ENCODE measurements at regions not wholly inside any gene's neighbourhood (a gene's known extent, or its start where the extent isn't known, plus 50 kb on each side); places are given as distances from the start of the nearest gene placed in this dataset.

DNA sequence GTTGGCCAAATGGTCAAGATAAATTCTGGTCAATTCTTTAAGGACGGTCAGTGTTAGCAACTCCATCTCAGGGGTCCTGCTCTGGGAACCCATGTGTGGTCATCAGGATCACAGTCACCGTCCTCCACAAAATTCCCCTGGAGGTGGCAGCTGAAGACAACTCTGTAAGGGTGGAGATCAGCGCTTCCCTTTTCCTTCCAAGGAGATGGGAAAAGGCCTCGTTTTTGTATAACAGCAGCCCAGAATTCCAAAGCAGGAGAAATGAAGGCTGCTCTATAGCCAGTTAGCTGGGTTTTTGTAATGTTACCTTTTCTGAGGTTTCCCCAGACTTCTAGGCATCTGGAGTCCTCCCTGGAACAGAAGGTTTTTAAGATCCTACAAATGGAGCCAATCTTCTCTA, 334.8 kb downstream of the MYCN start:
- no peak for DNase-seq (ENCODE audit: low spot score)

DNA sequence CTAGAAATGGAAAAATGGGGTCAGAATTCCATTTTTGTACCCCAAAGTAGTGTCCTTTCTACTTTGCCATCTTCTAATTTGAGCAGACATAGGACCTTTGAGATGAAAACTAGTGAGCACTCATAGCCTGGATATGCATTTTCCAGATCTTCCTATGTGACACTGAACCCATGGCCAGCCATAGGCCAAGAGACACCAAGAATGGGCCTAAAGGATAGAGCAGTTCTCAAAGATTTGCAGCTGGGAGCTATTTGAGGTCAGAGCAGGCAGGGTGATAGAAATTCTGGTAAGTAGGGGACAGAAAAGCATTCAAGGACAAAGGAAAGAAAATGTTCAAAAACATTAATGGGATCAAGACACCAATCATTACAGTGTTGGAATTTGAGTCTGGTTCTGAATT, 332.8 kb downstream of the MYCN start:
- DNase-seq (ENCODE audit: low spot score) = no peak

DNA sequence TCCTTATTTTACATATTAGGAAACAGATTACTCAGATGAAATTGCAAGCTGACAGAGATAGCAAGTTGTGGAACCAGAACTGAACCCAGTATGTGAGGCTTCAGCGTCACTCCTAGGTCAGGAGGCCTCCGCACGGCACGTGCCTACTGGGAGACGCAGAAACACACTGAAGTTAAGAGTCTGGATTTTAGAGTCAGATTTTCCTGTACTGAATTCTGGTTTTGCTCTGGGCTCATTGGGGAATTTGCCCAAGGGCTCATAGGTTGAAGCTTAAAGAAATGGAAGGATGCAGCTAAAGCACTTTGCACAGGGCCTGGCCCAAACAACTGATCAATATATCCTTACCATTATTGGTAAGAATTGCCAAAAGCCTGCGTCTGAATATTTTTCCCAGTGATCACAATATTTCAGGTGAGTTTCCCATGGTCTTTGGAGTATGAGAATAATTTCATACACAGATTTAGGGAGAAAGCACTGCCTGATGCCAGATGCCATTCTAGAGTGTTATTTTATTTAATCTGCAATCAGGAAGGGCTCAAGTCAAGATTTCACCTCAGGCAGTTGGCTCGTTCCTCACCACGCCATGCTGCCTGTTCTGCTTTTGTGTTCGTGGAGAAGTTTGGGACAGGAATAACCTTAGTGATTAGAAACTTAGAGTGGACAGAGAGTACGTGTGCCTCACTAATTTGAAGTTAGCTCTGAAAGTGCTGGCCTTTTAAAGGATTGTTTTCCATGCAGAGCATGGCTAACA, 331.9 kb downstream of the MYCN start:
- DNase-seq (ENCODE audit: low spot score) = no peak

DNA sequence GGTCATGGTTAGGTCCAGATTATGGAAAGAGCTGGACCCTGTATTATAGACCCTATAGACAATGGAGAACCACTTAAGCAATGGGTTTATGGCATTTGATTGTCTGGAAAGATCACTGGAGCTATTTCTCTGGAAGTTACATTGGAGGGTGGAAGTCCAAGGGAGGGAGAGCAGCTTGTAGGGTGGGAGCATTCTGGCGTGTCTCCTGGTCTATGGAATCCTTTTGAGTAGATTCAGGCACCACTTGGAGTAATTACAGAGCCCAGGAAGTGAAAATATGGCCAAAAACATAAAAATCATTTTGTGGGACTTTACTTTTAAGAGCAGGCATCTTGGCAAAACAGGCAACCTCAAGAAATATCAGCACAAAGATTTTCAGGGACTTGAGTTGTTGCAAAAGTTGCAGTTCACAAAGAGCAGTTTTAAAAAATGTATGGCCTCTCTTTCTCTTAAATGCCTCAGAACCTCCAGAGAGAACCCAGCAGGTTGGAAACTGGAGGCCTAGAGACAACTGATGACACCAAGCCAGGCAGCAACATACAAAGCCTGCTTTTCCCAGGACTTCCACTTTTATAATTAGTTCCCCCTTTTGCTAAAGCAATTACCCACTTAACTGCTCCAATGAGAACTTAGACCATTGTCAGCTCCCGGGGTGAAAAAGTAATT, 331.0 kb downstream of the MYCN start:
- DNase-seq (ENCODE audit: low spot score) = no peak

DNA sequence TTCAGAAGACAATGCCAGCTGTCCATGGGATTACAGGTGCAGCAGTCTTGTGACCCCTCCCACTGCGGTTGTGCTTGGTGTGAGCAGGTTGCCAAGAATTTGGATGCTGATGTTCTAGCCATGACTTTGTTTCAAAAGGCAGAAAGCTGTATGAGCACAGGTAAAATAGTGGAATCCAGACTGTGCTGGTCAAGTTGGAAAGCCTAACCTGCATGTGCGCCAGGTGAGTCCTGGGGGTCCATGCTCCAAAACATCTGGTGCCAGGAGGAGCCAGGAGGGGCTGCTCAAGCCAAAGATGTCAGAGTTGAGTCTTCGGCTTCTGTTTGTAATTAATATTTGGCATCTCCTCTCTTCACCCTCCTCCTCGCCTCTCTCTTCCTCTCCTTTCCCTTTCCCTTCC, 330.1 kb downstream of the MYCN start:
- no peak for DNase-seq (ENCODE audit: low spot score)

DNA sequence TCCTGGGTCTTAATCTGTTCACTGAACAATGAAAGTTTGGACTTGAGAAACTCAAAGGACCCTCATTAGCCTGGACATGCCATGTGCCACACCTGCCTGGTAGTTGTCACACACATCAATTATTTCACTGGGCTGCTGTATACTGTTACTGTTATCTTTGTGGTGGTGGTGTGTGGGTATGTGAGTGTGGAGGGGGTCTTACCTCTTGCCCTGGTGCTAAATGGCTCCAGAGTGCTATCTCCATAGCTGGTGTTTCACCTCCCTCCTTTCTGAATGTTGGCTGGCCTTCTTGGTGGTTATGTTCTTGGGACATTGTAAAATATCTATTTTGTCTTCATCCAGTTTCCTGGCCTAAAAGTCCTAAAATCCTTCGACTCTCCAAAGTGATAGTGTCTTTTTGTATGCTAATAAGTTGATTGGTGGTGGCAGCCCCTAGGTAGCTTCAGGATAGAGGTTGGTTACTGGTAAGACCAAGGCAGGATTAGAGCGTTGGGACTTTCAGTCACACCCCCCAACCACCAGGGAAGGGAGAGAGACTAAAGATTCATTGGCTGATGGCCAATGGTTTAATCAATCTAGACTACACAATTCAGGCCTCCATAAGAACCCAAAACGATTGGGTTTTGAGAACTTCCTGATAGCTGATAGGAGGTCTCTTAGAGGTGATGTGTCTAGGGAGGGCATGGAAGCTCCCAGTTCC, 328.1 kb downstream of the MYCN start:
- no peak for DNase-seq (ENCODE audit: low spot score)

DNA sequence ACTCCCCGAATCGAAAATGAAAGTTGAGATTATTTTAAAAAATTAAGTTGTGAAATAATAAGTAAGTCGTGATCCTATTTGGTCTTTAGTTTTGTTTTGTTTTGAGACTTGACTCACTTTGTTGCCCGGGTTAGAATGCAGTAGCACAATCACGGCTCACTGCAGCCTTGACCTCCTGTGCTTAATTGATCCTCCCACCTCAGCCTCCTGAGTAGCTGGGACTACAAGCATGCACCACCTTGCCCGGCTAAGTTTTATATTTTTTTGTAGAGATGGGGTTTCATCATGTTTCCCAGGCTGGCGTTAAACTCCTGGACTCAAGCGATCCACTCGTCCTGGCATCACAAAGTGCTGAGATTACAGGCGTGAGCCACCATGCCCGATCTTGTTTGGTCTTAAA, 326.2 kb downstream of the MYCN start:
- DNase-seq (ENCODE audit: low spot score) = no peak

DNA sequence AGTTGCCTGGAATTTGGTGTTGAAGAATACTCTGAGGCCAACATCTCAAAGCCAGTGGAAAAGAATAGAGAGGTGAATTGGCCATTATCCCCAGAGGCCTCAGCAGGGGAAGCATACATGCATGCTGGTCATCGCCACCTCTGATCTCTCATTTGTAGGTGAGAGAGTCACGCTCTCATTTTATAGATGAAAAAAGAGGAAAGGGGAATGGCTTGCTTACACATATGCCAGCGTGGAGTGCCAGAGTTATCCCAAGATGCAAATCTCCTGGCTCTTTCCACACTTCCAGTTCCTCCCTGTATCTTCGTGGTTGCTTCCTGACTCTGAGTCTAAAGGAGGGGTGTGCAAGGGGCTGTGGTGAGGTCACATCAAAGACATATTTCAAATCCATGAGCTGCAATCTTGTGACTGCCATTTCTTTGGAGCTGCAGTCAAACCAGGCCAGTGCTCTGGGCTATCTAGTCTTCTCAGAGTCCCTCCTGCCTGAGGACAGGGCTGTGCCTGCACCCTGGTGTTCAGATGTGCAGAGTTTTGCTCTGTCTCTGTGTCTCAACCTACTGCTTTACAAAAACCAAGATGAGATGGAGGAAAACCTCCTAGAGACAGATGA, 324.7 kb downstream of the MYCN start:
- DNase-seq (ENCODE audit: low spot score) = no peak

DNA sequence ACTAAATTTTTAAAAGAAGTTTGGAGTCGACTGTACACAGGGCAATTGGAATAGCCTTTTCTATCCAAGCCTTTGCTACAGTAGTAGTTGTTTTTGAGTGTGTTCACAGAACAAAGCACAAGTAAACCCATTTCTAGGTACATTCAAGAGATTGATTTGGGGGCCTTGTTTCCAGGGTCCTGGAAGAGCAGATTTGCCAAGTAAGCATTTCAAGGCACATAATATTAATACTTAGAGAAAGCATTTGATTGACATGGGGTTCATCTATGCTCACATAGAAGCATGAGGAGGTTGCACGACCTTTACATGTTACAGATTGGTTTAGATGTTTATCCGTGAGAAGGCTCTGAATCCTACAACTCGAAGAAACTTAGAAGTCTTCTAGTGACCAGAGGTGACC, 324.1 kb downstream of the MYCN start:
- no peak for DNase-seq (ENCODE audit: low spot score)

DNA sequence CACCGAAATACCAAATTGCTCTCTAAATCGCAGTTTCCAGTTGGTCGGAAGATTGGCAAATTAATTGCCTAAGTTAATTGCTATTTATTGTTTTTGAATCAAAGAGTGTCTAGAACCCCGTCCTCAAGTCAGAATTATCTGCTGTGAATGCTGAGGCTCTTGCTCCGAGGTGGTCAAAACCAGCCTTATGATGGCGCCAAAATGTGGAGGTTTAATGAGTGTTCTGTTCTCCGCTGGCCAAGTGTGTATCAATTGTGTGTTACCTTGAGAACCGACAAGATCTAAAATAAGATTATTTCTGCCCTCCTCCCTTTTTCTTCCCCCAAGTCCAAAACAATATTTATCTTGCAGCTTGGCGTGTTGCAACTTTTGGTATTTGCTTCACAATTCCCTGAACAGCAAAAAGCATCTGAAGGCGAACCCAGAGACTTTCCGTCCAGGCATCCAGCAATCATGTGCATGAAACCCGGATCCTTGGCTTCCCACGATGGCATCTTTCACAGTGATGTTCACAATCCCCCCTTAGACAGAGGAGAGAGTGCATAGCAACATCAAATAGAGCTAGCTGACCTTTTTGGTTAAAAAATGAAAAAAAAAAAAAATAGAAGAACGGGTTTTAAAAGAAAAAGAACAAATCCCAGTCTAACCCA, 323.0 kb downstream of the MYCN start:
- DNase-seq (ENCODE audit: low spot score) = no peak

DNA sequence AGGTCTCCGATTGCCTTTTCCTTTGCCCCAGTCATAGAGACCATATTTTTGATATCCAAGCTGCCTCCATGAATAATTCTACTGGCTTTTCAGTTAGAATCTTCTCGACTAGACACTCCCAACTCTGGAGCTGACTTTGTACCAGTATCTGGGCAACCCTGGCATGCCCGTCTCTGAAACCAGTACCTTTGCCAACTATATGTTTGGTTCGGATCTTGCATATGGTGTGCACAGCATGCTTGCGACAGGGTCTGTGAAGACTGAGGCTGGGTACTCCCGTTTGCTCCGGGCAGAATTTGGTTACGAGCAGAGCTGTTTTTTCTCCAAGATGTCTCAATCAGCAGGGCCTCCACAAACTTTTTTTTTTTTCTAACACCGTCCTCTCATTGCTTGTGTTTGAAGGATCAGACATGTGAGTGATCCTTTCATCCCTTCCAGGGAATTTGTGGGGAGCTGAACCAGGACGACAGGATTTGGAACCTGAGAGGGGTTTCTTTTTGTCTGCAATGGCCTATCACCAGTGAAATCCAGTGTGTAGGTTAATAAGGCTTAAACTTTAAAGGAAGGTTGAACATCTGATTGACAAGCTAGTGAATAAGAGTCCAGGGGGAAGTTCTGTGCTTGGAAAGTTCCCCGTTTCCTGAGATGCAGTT, 322.3 kb downstream of the MYCN start:
- DNase-seq (ENCODE audit: low spot score) = no peak

DNA sequence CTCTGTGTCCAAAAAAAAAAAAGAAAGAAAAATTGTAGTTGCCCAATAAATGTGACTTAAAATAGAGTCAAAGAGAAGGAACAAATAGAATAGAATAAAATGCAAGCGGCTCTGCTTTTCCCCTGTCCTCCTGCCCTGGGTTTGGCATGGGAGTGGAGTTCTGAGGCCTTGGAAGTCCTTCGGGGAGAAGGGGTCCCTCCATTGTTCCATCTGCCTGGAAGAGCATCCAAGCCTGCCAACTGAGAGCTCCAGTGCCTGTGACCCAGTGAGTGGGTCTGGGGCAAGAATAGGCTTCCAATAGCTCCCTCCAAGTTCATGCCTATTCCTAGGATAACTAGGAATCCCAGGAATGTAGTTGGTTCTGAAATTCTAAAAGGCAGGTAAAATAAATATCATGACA, 321.4 kb downstream of the MYCN start:
- no peak for DNase-seq (ENCODE audit: low spot score)

DNA sequence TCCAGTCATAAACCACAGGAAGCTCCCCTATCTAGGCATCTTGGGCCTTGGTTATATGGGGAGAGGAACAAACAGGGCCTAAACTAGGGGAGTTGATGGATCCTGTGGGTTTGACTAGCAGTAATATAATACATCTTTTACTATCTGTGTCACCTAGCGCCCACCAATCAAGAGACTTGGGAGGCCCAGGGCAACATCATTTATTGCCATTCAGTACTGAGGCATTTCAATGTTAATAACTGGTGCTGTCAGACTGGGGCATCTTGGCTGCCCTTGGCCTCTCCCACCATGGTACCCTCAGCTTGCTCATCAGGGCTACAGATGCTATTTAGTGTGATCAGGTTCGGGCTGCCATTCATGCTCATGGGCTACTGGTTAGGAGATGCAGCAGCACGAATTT, 320.7 kb downstream of the MYCN start:
- no peak for DNase-seq (ENCODE audit: low spot score)

DNA sequence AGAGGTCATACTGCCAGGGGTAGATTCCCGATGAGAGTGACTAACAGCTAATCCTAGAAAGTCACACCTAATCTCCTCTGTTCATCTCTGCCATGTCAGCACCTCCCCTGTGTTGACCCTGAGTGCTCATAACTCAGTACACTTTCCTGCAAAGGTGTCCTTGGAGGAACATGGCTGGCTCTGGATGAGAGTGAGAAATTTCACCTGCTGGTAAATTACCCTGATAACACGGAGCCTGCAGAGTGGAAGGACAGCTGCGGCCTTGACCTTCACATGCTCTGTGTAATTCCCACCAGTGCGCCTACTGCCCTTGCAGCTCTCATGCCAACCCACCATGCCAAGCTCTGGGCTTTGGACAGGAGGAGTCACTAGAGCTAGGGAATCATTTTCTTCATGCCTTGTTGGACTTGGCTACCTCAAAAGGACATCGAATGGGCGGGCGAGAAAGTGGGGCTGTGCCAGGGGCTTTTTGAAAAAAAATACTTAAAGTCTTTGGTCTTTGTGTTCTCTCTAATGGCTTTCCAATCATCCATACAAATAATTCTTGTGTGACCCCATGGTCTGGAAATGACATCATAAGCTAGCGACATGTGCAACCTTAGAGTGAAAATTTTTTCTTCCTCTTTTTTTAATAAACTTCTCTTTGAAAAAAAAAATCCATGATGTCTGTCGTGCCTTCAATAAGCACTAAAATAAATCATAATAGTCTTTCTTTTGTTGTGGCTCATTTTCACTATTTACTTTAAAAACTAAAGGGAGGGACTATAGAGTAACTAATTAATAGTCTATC, 319.9 kb downstream of the MYCN start:
- DNase-seq (ENCODE audit: low spot score) = no peak

DNA sequence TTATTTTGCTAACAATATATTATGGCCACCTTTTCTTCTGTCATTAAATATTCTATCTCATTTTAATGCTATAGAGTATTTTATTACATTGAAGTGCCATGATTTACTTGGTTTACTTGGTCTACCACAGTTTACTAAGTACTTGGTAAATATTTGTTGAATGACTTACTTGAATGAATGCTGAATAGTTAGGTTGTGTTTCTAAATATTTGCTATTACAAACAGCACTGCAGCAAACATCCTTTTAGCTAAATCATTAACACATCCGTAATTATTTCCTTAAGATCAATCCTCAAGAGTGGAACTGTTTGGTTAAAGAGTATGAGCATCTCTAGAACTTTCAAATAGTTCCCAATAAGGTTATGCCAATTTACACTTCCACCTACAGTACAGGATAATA, 318.7 kb downstream of the MYCN start:
- DNase-seq (ENCODE audit: low spot score) = no peak

DNA sequence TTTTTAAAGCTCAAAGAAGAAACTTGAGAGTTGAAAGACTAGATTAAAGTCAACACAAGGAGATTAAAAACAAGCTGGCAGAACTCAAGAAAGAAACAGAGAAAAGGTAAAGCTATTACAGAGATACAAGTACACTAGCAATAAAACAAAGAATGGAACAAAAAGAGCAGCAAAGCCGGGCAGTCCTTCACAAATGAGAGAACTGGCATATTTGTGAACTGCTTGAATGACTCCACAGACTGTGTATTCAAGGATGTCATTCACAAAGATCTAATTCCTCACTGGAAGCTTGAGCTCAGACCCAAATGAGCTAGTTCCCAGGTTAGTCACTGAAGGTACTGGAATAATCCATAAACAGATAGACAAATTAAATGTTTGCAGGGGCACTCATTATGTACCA, 318.0 kb downstream of the MYCN start:
- no peak for DNase-seq (ENCODE audit: low spot score)

DNA sequence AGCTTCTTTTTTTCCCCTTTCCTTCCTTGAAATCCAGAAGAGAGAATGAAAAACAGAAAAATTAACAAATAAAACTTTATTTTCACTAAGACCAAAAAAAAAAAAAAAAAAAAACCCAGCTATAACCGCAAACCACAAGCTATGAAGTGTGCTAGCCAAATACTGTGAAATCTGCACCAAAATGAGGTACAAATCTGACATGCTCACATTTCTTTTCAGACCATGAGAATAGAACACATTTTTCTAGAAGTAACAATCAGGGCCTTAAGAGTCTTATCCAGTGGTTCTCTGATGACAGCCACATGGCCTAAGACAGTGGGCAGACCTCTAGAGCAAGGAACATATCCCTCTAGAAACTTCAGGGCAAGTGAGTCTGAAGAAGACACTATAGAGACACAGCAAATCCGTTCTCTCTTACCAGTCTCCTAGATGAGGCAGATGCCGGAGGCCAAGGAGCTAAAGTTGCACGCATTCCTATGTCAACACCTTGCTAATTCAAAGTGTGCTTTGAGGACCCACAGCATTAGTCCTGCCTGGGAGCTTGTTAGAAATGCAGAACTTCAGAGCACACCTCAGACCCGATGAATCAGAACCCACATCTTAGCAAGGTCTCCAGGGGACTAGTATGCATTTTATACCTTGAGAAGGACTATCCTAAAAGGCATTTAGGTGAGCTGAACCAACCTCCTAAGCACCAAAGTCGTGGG, 317.1 kb downstream of the MYCN start:
- no peak for DNase-seq (ENCODE audit: low spot score)

DNA sequence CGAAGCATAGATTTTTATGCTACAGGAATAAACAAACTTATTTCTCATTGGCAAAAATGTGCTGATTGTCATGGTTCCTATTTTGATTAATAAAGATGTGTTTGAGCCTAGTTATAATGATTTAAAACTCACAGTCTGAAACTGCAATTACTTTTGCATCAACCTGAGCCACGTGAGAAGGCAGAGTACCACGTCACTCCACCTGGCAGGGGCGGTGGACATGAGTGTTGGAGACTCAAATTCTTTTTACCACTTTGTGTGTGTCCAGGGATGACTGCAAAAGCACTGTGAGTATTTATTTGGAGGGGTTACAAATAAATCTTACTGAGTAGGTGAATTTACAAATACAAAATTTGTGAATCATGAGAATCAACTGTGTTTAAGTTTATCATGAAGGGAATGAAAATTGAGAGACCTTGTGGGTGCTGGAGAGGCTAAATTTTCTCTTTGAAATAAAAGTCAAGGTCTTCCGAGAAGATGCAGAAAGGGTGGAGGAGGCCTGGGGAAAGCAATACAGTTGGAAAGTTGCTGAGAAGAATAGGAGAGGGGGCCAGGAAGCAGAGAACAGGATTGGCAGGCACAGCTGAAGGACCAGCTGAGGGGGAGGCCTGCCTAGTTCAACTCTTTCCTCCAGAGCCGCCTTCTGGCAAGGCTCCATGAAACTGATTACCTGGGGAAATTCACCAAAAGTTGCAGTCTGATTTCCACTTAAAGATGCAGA, 316.4 kb downstream of the MYCN start:
- no peak for DNase-seq (ENCODE audit: low spot score)

DNA sequence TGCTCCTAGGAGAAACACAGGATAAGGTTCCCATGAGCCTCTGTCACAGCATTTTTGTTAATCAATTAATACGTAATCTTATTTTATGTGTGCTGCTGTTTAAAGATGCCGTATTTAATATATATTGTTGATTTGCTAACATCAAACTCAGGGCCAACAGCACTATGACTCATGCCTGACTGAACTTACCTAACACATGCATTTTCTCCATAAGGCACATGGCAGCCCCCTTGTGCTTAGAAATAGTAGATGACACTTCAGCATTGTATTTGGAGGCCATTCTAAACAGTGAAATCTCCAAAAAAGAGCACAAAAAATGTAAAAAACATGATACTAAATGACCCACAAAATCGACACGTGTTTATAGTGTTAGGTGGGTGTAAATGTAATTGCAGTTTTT, 314.8 kb downstream of the MYCN start:
- no peak for DNase-seq (ENCODE audit: low spot score)

Data from CD4-positive, alpha-beta T cell treated with Interleukin-15 for 4 hours (primary cell).